KMS-11 (cell line): ENCODE measurements at regions not wholly inside any gene's neighbourhood (a gene's known extent, or its start where the extent isn't known, plus 50 kb on each side); places are given as distances from the start of the nearest gene placed in this dataset.

Source experiments
- H2AFZ ChIP-seq: fragments of 200-600 bp; sonication (generic); 2 replicates; pipeline ENCODE4 v1.6.1; 2016; ENCODE audit warnings: antibody characterized with exemption, mixed run types, low read depth
- H3K27ac ChIP-seq: fragments of 200-600 bp; sonication (generic); 2 replicates; pipeline ENCODE4 v1.6.1; 2016; ENCODE audit warnings: mild to moderate bottlenecking, mixed run types
- H3K27me3 ChIP-seq: fragments of 200-600 bp; sonication (generic); 2 replicates; pipeline ENCODE4 v1.6.1; 2017; ENCODE audit warnings: mild to moderate bottlenecking, low read depth, mixed run types, moderate library complexity; ENCODE audit not compliant: insufficient read depth
- H3K36me3 ChIP-seq: fragments of 200-600 bp; sonication (generic); 2 replicates; pipeline ENCODE4 v1.6.1; 2017; ENCODE audit warnings: mild to moderate bottlenecking, mixed run types; ENCODE audit not compliant: insufficient read depth
- H3K4me1 ChIP-seq: fragments of 200-600 bp; sonication (generic); 2 replicates; pipeline ENCODE4 v1.6.1; 2016; ENCODE audit warnings: mild to moderate bottlenecking, low read depth, mixed run types; ENCODE audit not compliant: poor library complexity, severe bottlenecking
- H3K4me2 ChIP-seq: fragments of 200-600 bp; sonication (generic); 2 replicates; pipeline ENCODE4 v1.7.0; 2016; ENCODE audit warnings: mild to moderate bottlenecking, mixed run types
- H3K4me3 ChIP-seq: fragments of 200-600 bp; sonication (generic); IDR thresholded peaks from 2 replicates; pipeline ENCODE4 v1.6.1; 2017; ENCODE audit warnings: low read depth, low read length, mixed read lengths; ENCODE audit not compliant: insufficient read depth
- H3K79me2 ChIP-seq: fragments of 200-600 bp; sonication (generic); 2 replicates; pipeline ENCODE4 v1.6.1; 2016; ENCODE audit warnings: low read depth, mixed run types; ENCODE audit not compliant: insufficient read depth
- H3K9ac ChIP-seq: fragments of 200-600 bp; sonication (generic); 2 replicates; pipeline ENCODE4 v1.6.1; 2016; ENCODE audit warnings: mild to moderate bottlenecking, mixed run types
- H4K20me1 ChIP-seq: fragments of 200-600 bp; sonication (generic); 2 replicates; pipeline ENCODE4 v1.6.1; 2016; ENCODE audit warnings: mild to moderate bottlenecking, mixed run types; ENCODE audit not compliant: insufficient read depth
- TF ChIP-seq, protein P1 (sequence below): fragments of 200-600 bp; sonication (generic); conservative IDR thresholded peaks from 2 replicates; pipeline ENCODE4 v1.6.1; 2017; ENCODE audit warnings: low read depth, mild to moderate bottlenecking, antibody characterized with exemption, low read length, moderate library complexity, mixed read lengths

DNA sequence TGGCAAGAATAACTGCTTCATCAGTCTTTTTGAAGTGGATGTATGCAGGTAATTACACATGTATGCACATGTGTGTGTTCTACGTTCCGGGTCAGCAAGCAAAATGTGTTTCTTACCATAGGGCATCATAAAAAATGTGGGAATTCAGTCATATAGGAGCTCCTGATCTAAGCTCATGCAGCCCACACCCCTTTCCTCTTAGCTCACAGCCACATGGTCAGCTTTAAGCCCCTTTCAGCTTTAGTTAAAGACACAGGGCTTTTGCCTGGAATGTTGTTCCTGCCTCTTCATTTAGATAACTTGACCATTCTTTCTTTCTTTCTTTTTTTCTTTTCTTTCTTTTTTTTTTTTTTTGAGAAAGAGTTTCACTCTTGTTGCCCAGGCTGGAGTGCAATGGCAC lies 258.1 kb downstream of the RPS24 start:
- no peaks in the 10 kb centered on the region for H4K20me1 ChIP-seq
- no peaks in the 10 kb centered on the region for H3K79me2 ChIP-seq
- H3K4me1 ChIP-seq = no peaks in the 10 kb centered on the region
- H3K9ac ChIP-seq = no peak overlapping the region
- no peak overlapping the region for H3K27ac ChIP-seq
- no peak overlapping the region for H3K4me2 ChIP-seq
- H3K36me3 ChIP-seq = no peaks in the 10 kb centered on the region
- H2AFZ ChIP-seq = no peak overlapping the region
- TF ChIP-seq, protein P1, sequence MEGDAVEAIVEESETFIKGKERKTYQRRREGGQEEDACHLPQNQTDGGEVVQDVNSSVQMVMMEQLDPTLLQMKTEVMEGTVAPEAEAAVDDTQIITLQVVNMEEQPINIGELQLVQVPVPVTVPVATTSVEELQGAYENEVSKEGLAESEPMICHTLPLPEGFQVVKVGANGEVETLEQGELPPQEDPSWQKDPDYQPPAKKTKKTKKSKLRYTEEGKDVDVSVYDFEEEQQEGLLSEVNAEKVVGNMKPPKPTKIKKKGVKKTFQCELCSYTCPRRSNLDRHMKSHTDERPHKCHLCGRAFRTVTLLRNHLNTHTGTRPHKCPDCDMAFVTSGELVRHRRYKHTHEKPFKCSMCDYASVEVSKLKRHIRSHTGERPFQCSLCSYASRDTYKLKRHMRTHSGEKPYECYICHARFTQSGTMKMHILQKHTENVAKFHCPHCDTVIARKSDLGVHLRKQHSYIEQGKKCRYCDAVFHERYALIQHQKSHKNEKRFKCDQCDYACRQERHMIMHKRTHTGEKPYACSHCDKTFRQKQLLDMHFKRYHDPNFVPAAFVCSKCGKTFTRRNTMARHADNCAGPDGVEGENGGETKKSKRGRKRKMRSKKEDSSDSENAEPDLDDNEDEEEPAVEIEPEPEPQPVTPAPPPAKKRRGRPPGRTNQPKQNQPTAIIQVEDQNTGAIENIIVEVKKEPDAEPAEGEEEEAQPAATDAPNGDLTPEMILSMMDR = no peak
- H3K4me3 ChIP-seq = no peak overlapping the region
- no peaks in the 10 kb centered on the region for H3K27me3 ChIP-seq

DNA sequence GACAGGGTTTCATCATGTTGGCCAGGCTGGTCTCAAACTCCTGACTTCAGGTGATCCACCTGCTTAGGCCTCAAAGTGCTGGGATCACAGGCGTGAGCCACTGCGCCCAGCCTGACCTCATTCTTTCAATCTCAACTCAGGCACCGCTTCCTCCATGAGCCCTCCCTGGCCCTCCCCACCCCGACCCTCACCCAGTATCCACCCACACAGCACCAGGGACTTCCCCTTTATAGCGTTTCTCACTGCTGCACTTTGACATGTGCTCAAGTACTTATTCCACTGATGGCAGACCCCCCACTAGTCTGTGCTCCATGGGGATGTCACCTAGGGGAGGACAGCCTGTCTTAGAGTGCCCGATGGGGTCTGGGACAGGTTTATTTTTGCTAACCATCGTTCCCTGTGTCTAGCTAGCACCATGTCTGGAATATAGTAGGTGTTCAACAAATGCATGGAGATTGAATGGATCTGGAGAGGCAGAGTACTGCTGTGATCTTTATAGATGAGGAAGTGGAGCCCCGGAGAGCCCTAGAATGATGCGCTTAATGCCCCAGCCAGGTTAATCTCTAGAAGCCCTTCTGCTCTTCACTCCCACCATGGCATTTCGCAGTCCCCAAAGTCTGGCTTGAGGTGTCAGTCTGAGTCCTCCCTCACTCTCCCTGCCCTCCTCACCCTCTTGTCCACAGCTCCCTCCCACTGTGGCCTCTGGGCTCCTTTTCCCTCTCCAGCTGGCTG lies 258.8 kb downstream of the RPS24 start:
- Histone ChIP-seq H2AFZ (no peak overlapping the region), H3K4me2 (no peak overlapping the region), H3K79me2 (no peaks in the 10 kb centered on the region), H3K4me3 (no peak overlapping the region), H3K9ac (no peak overlapping the region), H3K36me3 (no peaks in the 10 kb centered on the region), H3K4me1 (no peaks in the 10 kb centered on the region), H3K27me3 (no peaks in the 10 kb centered on the region), H4K20me1 (no peaks in the 10 kb centered on the region), H3K27ac (no peak overlapping the region)
- TF ChIP-seq, protein P1 = no peak

DNA sequence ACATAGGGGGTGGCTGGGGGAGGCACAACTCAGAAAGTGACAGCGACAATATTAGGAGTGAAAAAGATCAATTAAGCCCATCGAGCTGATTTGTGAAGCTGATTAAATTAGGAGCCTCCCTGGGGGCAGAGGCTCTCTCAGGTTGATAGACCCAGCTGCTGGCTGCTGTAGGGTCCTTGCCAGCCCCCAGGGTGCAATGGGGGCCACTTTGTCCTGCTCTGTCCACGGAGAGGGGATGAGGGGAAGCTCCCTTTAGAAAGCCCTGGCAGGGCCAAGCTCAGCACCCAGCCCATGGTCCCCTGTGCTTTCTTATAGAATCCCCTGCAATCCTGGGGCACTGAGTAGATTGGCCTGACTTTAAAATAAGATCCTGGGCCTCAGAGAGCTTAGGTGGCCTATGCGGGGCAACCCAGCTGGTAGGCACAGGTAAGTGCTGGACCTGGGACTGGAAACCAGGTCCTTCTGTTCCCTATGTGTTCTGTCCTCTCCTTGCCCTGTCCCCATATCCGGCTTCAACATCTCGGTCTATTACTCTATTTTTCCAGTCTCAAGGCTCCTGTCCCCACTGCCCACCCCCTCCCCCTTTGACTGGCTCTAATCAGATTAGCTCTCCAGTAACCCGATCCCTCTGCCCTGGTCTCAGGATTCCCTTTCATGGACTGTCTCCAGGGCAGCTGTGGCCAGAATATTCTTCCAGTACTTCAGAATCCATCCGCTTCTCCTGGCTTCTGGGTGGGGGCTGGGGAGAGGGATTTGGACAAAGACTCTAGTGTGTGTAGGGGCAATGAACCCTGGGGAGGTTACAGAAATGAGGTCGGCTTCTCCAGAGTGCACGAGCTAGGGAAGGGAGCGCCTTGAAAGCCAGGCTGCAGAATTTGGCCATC lies 259.6 kb downstream of the RPS24 start:
- Histone ChIP-seq H3K27ac (no peak overlapping the region), H4K20me1 (no peaks in the 10 kb centered on the region), H3K79me2 (no peaks in the 10 kb centered on the region), H3K4me1 (no peaks in the 10 kb centered on the region), H3K9ac (no peak overlapping the region), H3K4me2 (no peak overlapping the region), H3K27me3 (no peaks in the 10 kb centered on the region), H3K36me3 (no peaks in the 10 kb centered on the region), H3K4me3 (no peak overlapping the region), H2AFZ (no peak overlapping the region)
- TF ChIP-seq, protein P1 = no peak

DNA sequence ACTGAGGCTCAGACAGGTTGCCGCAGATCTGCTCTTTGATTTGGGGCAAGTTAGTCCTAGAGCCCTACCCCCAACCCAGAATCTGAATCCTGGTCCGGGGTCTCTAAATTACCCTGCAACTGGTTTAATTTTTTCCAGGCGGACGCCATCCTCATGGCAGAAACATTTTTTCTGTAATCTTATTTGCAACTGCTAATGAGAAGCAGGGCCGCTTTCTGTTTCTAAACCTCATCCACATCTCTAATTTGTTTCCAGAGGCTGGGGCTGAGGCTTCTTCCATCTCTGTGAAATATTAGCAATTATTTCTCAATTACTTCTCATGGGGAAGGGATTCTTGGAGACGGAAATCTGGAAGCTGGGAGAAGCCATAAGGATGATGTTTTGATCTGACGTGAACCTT lies 261.6 kb downstream of the RPS24 start:
- Histone ChIP-seq H3K27ac (no peak overlapping the region), H3K4me1 (no peaks in the 10 kb centered on the region), H4K20me1 (no peaks in the 10 kb centered on the region), H3K9ac (no peak overlapping the region), H3K79me2 (no peaks in the 10 kb centered on the region), H2AFZ (no peak overlapping the region), H3K4me3 (no peak overlapping the region), H3K36me3 (no peaks in the 10 kb centered on the region), H3K4me2 (no peak overlapping the region), H3K27me3 (no peaks in the 10 kb centered on the region)
- TF ChIP-seq, protein P1 = no peak
